ENCODE measurements at regions not wholly inside any gene's neighbourhood (a gene's known extent, or its start where the extent isn't known, plus 50 kb on each side); places are given as distances from the start of the nearest gene placed in this dataset.

DNA sequence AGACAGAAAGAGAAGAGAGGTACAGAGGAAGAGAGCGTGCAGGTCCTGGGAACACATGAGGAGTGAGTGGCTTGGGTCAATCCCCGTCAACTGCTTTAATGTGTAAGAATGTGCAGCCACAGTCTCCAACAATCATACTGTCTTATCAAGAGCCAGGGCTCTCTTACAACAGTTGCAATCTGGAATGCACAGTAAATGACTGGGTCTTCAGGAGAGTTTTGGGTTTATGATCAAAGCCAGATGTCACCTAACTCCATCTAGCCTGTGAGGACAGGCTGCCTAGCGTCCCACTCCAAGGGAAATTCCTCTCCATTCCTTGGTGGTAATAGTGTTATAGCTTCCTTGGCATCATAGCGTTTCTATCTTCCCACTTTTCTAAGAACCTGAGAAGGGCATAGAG is 75.0 kb upstream of the TRIO start:
- Mint-ChIP-seq H3K27me3 (peaks cover 9% of the 10 kb centered on the region), H3K9me3 (ENCODE audit: low read depth) (no peaks in the 10 kb centered on the region), H3K36me3 (ENCODE audit: low read depth) (no peaks in the 10 kb centered on the region), H3K27ac (no peak overlapping the region), H3K4me1 (no peaks in the 10 kb centered on the region), H3K4me3 (no peak overlapping the region)
- POLR2A ChIA-PET = no interaction called here
- DNase-seq (no peak), ATAC-seq (no peak)
- intact Hi-C loops (cut with DNase I, micrococcal nuclease) = no loop called here
- CTCF ChIA-PET = interaction anchor here (0.6 kb wide), 1 partner anchor 562 kb away, joined by 5 read pairs; no protein-coding TSS in a partner anchor

DNA sequence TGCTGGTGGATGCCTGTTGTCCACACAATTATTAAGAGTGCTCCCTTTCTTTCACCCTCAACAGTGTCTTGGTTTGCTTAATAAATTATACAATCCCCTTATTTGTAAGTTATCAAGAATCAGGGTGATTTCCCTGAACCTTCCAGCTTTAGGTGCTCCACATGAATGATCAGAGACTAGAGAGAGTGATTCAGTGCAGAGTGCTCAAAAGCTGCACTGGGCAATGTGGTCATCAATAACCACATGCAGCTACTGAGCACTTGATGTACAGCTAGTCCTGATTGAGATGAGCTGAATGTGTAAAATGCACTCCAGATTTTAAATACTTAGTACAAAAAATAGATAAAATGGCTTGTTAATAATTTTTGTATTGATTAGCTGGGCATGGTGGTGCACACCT is 76.8 kb upstream of the TRIO start:
- no peak overlapping the region for H3K4me3 Mint-ChIP-seq
- H3K27ac Mint-ChIP-seq = no peak overlapping the region
- POLR2A ChIA-PET = no interaction called here
- intact Hi-C loops (cut with DNase I, micrococcal nuclease) = no loop called here
- peaks cover 9% of the 10 kb centered on the region for H3K27me3 Mint-ChIP-seq
- H3K36me3 Mint-ChIP-seq (ENCODE audit: low read depth) = no peaks in the 10 kb centered on the region
- CTCF ChIA-PET = interaction anchor here (1.0 kb wide), 1 partner anchor 11 kb away, joined by 3 read pairs; no protein-coding TSS in a partner anchor
- H3K9me3 Mint-ChIP-seq (ENCODE audit: low read depth) = no peaks in the 10 kb centered on the region
- DNase-seq (no peak), ATAC-seq (no peak)
- no peaks in the 10 kb centered on the region for H3K4me1 Mint-ChIP-seq

DNA sequence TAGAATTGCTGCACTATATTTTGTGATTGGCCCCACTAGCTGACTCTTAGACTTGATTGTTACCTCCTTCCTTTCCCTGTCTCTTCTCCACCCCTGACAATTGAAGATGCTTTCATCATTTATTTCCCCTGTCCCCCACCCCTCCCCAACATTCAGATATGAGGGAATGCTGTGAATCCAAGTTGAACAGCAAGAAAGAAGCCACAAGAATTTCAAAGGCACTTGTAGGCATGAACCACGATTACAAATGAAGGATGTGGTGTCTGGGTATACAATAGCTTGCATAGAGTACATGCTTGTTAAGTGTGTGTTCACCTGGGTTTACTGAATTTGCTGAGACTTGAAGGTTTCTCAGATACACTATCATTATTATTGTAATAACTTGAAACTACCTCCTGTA is 78.3 kb upstream of the TRIO start:
- DNase-seq (no peak), ATAC-seq (no peak)
- ChIA-PET CTCF (no interaction called here), POLR2A (no interaction called here)
- H3K27me3 Mint-ChIP-seq = peaks cover 7% of the 10 kb centered on the region
- no peaks in the 10 kb centered on the region for H3K4me1 Mint-ChIP-seq
- H3K4me3 Mint-ChIP-seq = no peak overlapping the region
- intact Hi-C loops (cut with DNase I, micrococcal nuclease) = no loop called here
- no peak overlapping the region for H3K27ac Mint-ChIP-seq
- peaks cover 3% of the 10 kb centered on the region for H3K9me3 Mint-ChIP-seq (ENCODE audit: low read depth)
- no peaks in the 10 kb centered on the region for H3K36me3 Mint-ChIP-seq (ENCODE audit: low read depth)

DNA sequence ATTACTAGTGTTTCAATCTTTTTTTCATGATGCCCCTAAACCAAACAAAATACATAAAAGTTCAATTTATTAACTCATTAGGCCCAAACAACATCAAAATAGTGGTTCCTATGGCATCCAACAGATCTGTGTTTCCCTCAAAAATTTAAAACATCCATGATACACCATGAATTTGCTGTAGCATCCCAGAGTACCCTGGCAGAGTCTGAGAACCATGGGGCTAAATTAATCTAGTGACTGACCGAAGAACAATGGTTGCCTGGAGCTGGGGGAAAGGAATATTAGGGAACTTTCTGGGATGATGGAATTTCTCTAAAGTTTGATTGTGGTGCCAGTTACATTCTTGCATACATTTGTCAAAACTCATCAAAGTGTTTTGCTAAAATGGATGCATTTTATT is 79.5 kb upstream of the TRIO start:
- CTCF ChIA-PET = interaction anchor here (0.7 kb wide), 1 partner anchor 145 kb away, joined by 3 read pairs; no protein-coding TSS in a partner anchor
- Mint-ChIP-seq H3K27me3 (peaks cover 7% of the 10 kb centered on the region), H3K27ac (no peak overlapping the region), H3K4me1 (no peaks in the 10 kb centered on the region), H3K4me3 (no peak overlapping the region), H3K9me3 (ENCODE audit: low read depth) (peaks cover 3% of the 10 kb centered on the region), H3K36me3 (ENCODE audit: low read depth) (no peaks in the 10 kb centered on the region)
- DNase-seq = no peak
- POLR2A ChIA-PET = no interaction called here
- ATAC-seq = no peak
- intact Hi-C loops (cut with DNase I, micrococcal nuclease) = no loop called here

DNA sequence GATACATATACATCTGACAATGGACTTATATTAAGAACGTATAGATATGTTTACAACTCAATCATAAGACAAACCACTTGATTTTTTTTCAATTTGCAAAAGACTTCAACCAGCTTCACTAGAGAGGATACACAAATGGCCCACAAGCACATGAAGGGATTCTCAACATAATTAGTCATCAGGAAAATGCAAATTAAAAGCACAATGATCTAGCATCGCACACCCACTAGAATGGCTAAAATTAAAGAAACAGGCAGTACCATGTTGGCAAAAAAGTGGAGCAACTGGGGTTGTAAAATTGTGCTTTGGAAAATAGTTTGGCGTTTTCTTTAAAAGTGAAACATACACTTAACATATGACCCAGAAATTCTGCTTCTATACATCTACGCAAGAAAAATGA is 80.0 kb upstream of the TRIO start:
- Mint-ChIP-seq H3K27ac (no peak overlapping the region), H3K9me3 (ENCODE audit: low read depth) (peaks cover 3% of the 10 kb centered on the region), H3K36me3 (ENCODE audit: low read depth) (no peaks in the 10 kb centered on the region), H3K27me3 (peaks cover 7% of the 10 kb centered on the region), H3K4me1 (no peaks in the 10 kb centered on the region), H3K4me3 (no peak overlapping the region)
- intact Hi-C loops (cut with DNase I, micrococcal nuclease) = no loop called here
- ATAC-seq (no peak), DNase-seq (no peak)
- ChIA-PET POLR2A (no interaction called here), CTCF (interaction anchor here (0.7 kb wide), 1 partner anchor 145 kb away, joined by 3 read pairs; no protein-coding TSS in a partner anchor)

DNA sequence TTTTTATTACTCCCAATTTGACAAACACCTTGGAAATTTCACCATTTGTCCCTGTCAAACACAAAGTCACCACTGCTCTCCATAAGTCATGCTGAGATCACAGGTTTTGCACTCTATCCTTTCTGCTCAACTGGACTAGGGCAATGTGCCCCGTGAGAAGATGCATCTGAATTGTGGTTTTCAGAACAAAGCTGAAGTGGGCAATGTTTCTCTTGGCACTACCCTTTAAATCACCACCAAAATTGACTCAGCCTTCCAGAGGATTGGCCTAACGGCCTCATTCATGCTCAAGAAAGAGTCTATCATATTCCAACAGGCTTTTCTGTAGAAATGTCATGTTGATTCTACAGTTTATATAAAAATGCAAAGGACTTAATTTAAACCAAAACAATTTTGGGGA is 81.0 kb upstream of the TRIO start:
- Mint-ChIP-seq H3K9me3 (ENCODE audit: low read depth) (peaks cover 3% of the 10 kb centered on the region), H3K4me3 (no peak overlapping the region), H3K27me3 (peaks cover 7% of the 10 kb centered on the region), H3K27ac (no peak overlapping the region), H3K4me1 (no peaks in the 10 kb centered on the region), H3K36me3 (ENCODE audit: low read depth) (no peaks in the 10 kb centered on the region)
- DNase-seq (no peak), ATAC-seq (no peak)
- POLR2A ChIA-PET = no interaction called here
- CTCF ChIA-PET = no interaction called here
- intact Hi-C loops (cut with DNase I, micrococcal nuclease) = no loop called here

DNA sequence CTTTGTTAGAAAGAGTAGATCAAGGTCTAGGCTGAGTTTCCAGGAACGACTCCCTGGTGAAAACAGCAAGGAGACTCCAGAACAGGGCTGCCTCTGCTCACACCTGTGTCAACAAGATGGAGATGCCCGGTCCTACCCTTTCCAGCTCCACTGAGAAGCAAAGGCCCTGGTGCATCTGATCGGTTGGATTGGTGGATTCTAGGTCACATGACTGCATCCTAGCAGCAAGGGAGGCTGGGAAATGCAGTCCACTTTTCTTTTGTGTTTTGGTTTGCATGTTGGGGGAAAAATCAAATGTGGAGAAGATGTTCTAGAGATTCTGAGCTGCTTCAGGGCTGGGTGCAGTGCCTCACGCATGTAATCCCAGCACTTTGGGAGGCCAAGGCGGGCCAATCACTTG is 82.0 kb upstream of the TRIO start:
- H3K27ac Mint-ChIP-seq = no peak overlapping the region
- H3K4me1 Mint-ChIP-seq = no peaks in the 10 kb centered on the region
- peaks cover 3% of the 10 kb centered on the region for H3K9me3 Mint-ChIP-seq (ENCODE audit: low read depth)
- DNase-seq (no peak), ATAC-seq (no peak)
- ChIA-PET POLR2A (no interaction called here), CTCF (no interaction called here)
- H3K36me3 Mint-ChIP-seq (ENCODE audit: low read depth) = no peaks in the 10 kb centered on the region
- H3K27me3 Mint-ChIP-seq = peaks cover 7% of the 10 kb centered on the region
- intact Hi-C loops (cut with DNase I, micrococcal nuclease) = no loop called here
- no peak overlapping the region for H3K4me3 Mint-ChIP-seq

DNA sequence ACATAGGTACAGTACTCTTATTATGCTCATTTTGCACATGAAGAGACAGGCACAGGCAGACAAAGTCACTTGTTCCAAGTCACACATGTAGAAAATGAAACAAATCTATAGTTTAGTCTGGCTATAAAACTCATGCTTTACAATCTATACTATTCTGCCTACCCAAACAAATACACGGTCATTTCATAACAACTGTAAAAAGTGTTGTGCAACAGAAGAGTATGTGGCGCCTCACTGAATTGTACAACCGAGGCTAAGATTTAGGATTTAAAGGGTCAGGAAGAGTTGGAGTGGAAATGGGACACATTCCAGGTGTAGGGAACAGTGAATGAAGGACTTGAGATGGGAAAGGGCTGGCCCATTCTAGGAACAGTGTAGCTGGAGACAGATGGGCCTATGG is 82.9 kb upstream of the TRIO start:
- ChIA-PET POLR2A (no interaction called here), CTCF (no interaction called here)
- no peaks in the 10 kb centered on the region for H3K36me3 Mint-ChIP-seq (ENCODE audit: low read depth)
- intact Hi-C loops (cut with DNase I, micrococcal nuclease) = no loop called here
- no peak for ATAC-seq
- H3K4me1 Mint-ChIP-seq = no peaks in the 10 kb centered on the region
- H3K9me3 Mint-ChIP-seq (ENCODE audit: low read depth) = peaks cover 3% of the 10 kb centered on the region
- no peak overlapping the region for H3K4me3 Mint-ChIP-seq
- H3K27ac Mint-ChIP-seq = no peak overlapping the region
- H3K27me3 Mint-ChIP-seq = peaks cover 7% of the 10 kb centered on the region
- DNase-seq = no peak

DNA sequence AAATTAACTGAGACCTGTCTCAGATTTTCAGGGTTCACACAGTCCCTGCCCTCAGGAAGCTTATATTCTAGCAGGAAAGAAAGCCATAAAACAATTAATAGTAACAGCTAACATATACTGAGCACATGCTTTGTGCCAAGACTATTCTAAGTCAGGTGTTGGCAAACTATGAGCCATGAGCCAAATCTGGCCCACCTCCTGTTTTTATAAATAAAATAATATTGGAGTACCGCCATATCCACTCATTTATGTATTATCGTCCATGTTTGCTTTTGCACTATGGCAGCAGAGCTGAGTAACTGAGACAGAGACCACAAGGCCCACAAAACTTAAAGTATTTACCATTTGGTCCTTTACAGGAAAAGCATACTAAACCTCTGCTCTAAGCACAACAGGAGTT is 83.3 kb upstream of the TRIO start:
- CTCF ChIA-PET = no interaction called here
- Mint-ChIP-seq H3K27me3 (peaks cover 7% of the 10 kb centered on the region), H3K9me3 (ENCODE audit: low read depth) (peaks cover 3% of the 10 kb centered on the region), H3K4me1 (no peaks in the 10 kb centered on the region), H3K27ac (no peak overlapping the region), H3K4me3 (no peak overlapping the region), H3K36me3 (ENCODE audit: low read depth) (no peaks in the 10 kb centered on the region)
- intact Hi-C loops (cut with DNase I, micrococcal nuclease) = no loop called here
- no peak for ATAC-seq
- POLR2A ChIA-PET = no interaction called here
- no peak for DNase-seq

DNA sequence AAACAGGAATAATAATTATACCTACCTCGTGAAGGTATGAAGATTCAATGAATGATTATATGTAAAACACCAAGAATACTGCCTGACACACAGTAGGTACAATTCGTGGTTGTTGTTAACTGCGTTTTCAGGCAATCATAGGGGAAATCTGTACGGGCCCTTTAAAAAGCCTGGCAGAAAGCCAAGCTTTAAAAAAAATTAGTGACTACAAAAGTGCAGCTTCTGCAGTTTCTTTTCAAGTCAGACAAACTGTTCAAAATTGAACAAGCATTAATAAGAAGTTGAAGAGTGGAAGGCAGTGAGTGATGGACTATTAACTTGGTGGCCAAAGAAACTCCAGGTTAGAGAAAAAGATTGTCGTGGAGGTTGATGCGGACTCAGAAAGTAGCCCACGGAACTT is 85.9 kb upstream of the TRIO start:
- ChIA-PET POLR2A (no interaction called here), CTCF (no interaction called here)
- intact Hi-C loops (cut with DNase I, micrococcal nuclease) = no loop called here
- H3K27ac Mint-ChIP-seq = no peak overlapping the region
- ATAC-seq (no peak), DNase-seq (no peak)
- no peaks in the 10 kb centered on the region for H3K4me1 Mint-ChIP-seq
- no peak overlapping the region for H3K4me3 Mint-ChIP-seq
- peaks cover 3% of the 10 kb centered on the region for H3K9me3 Mint-ChIP-seq (ENCODE audit: low read depth)
- H3K27me3 Mint-ChIP-seq = peaks cover 4% of the 10 kb centered on the region
- H3K36me3 Mint-ChIP-seq (ENCODE audit: low read depth) = no peaks in the 10 kb centered on the region

DNA sequence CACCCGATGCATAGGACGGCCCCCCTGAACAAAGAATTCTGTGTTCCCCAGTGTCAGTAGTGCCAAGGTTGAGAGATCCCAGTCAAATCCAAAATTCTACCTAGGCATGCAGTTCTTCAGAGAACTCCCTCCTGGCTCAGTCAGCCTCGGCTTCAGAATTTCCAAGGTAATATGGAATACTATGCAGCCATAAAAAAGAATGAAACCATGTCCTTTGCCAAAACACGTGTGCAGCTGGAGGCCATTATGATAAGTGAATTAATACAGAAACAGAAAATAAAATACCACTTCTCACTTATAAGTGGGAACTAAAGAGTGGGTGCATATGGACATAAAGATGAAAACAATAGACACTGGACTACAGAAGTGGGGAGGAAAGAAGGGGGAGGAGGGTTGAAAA is 87.1 kb upstream of the TRIO start:
- peaks cover 3% of the 10 kb centered on the region for H3K9me3 Mint-ChIP-seq (ENCODE audit: low read depth)
- POLR2A ChIA-PET = no interaction called here
- H3K27me3 Mint-ChIP-seq = peaks cover 4% of the 10 kb centered on the region
- intact Hi-C loops (cut with DNase I, micrococcal nuclease) = no loop called here
- no peaks in the 10 kb centered on the region for H3K36me3 Mint-ChIP-seq (ENCODE audit: low read depth)
- H3K27ac Mint-ChIP-seq = no peak overlapping the region
- DNase-seq (no peak), ATAC-seq (no peak)
- no peak overlapping the region for H3K4me3 Mint-ChIP-seq
- CTCF ChIA-PET = no interaction called here
- H3K4me1 Mint-ChIP-seq = no peaks in the 10 kb centered on the region

DNA sequence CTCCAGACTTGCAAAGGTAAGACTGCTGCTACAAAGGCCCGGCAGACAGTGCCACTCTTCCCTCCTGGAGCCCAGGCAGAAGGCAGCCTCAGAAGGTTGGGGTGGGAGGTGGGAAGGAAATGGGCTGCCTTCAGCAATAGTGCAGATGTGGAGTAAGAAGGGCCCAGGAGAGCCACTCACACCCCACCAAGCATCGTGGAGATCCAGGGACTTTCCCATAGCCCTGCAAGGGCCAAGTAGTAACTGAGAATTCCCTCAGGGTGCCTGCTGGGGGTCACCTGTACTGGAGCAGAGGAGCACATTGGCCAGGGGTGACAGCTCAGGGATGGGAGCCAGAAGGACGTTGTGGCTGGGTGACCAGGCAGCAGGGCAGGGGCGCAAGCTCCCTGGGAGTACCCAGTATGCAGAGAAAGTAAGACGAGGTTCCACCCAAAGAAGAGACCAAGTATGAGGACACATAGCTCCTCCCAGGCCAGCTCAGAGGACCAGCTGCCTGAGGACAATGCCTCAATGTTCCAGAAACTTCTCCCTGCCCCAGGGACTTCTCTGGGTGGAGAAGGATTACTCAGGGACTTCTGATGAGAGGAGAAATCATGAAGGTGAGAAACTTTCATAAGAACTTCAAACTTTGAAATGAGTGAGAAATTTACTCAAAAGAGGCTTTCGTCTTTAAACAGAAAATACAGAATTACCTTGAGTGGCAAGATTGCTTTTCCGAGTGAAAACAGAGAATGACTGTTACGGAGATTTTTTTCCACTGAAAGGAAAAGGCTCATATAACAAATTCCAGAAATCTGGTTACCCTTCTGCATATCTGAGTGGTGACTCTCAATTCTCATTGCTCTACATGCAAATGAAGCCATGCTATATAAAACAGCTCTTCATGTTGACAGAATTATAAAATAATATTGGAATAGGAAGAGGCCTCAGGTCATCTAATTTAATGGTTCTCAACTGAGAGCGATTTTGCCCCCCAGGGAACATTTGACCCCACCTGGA is 87.9 kb upstream of the TRIO start:
- H3K4me3 Mint-ChIP-seq = no peak overlapping the region
- no peaks in the 10 kb centered on the region for H3K9me3 Mint-ChIP-seq (ENCODE audit: low read depth)
- intact Hi-C loops (cut with DNase I, micrococcal nuclease) = no loop called here
- H3K36me3 Mint-ChIP-seq (ENCODE audit: low read depth) = no peaks in the 10 kb centered on the region
- ChIA-PET POLR2A (no interaction called here), CTCF (no interaction called here)
- no peak for DNase-seq
- ATAC-seq = no peak
- H3K4me1 Mint-ChIP-seq = no peaks in the 10 kb centered on the region
- no peaks in the 10 kb centered on the region for H3K27me3 Mint-ChIP-seq
- no peak overlapping the region for H3K27ac Mint-ChIP-seq
